ENCODE measurements at regions not wholly inside any gene's neighbourhood (a gene's known extent, or its start where the extent isn't known, plus 50 kb on each side); places are given as distances from the start of the nearest gene placed in this dataset.

GRCh38 chr1:187047298-187047697 lies 218.5 kb downstream of the PLA2G4A start:
- TF ChIP-seq CTCF (conservative IDR thresholded peaks at IDR 0.05; ENCODE audit: low read length) (no peak), EZH2phosphoT487 (IDR thresholded peaks at IDR 0.05; ENCODE audit: borderline replicate concordance, low read depth, low read length) (no peak)

All from OCI-LY7 (cell line).